Activated T-cell treated with anti-CD3 and anti-CD28 coated beads, Interleukin-2, amount 50 U/mL, for 48 hours (primary cell): ENCODE measurements at regions not wholly inside any gene's neighbourhood (a gene's known extent, or its start where the extent isn't known, plus 50 kb on each side); places are given as distances from the start of the nearest gene placed in this dataset.
"Not testable (repeated sequence)": the region's sequence is repeated elsewhere in the genome, so short reads cannot be mapped to it uniquely, and the experiment has no call there.

Experiments used
- DNase-seq, 2 experiments: peaks; one replicate each; pipeline ENCODE4 v3.0.0-alpha.2; 2020

GRCh38 chr12:38016602-38017001 lies 300.0 kb upstream of the ALG10B start:
- DNase-seq = no peak

- DNase-seq = no peak
These were observed 290.7 kb upstream of the ALG10B start for GRCh38 chr12:38025916-38026315.

DNA sequence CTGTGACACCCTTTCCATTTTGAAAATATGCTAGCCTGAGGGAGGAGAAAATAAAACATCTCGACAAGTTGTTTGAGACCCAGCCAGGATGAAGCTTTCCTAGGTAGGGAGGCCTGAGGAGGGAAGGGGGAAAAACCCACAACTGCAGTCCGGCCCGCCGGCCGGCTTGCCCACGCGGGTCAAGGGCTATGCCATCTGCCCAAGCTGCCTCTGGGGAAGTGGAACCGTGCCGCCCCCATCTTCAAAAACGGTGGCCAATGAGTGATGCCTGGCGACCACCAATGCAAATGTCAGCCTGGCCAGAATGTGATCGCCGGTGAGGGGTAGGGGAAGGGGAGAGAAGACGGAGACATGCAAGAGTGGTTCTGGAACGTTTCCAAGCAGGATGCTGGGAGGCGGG lies 263.5 kb upstream of the ALG10B start:
- DNase-seq = no peak

DNA sequence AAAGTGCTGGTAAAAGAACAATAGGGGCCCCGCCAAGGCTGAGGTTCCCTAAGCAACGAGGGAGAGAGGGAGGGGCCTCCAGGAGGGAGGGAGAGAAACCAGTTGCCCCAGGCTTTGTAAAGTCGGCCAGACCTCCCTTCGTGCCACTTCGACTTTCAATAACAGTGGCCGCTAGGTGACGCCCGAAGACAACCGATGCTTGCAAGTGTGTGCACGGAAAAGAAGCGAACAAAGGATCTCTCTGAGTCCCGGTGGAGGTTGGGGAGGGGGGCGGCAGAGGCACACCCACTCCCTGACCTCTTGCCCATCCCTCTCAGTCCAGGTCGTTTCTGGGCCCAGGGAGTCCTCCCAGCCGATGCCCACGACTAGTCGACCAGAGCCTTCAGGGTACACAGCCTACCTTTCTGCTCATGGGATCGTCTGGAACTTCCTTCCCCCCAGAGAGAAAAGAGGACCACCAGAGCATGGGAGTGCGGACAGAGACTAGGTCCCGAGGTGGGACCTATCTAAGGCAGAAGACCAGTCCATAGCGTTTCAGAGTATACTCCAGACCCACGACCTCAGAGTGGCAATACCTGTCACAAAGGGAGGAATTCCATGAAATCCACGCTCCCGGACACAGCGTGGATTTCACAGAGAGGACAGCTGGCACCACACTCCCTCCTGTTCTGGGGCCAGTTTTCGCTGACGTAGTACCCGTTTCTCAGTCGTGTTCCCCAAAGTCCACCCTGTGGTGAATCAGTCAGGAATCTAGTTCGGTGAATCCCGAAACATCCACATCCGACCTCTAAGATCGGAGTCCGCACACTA lies 262.7 kb upstream of the ALG10B start:
- DNase-seq = no peak

DNA sequence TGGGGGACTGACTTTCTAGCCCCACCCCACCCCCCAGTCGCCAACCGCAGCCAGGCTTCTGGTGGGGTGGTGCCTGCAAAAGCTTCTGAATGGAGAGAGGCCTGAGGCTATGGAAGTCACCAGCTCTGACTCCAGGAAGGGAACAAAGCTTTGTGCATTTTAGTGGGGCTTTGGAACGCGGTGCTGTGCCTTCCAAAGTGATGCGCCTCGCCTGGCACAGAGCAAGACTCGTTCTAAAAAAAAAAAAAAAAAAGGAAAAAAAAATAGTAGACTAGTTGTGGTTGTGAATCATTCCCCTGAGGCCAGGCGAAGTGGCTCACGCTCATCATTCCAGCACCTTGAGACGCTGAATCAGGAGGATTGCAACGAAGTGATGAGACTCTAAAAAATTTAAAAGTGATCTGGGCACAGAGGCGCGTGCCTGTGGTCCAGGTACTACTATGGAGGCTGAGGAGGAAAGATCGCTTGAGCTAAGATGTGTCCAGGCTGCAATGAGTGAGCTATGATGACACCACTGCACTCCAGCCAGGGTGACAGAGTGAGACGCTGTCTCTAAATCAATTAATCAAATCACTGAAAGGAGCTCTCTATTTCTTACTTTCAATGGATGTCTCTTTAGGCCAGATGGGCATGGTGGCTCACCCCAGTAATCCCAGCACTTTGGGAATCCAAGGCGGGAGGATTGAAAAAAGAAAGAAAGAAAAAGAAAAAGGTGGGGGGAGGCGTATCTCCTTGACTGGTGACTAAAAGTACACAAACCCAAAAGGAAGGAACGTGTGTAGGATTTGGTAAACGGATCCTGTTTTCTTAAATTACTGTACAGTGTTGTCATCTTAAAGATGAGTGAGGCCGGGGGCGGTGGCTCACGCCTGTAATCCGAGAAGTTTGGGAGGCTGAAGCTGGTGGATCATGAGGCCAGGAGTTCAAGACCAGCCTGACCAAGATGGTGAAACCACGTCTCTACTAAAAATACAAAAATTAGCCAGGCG lies 259.6 kb upstream of the ALG10B start:
- DNase-seq = no peak

GRCh38 chr12:38099686-38100085 lies 216.9 kb upstream of the ALG10B start:
- no peak for DNase-seq

DNA sequence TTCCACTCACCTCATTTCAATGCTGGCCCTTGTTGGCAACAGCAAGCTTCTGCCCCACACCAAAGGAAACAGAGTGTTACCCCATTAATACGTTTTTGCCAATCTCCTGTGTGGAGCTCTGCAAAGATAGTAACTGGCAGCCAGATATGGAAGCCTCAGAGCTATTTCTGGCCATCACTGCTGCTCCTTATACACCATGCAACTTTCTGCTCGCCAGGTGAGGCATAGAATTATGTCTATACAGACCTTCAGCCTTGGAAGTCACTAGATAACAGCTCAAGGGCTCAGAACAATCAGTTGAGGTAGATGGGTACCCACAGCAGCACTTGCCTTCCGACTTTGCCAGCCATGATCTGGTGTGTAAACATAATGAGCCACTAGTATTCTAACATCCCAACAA lies 214.8 kb upstream of the ALG10B start:
- no peak for DNase-seq

DNA sequence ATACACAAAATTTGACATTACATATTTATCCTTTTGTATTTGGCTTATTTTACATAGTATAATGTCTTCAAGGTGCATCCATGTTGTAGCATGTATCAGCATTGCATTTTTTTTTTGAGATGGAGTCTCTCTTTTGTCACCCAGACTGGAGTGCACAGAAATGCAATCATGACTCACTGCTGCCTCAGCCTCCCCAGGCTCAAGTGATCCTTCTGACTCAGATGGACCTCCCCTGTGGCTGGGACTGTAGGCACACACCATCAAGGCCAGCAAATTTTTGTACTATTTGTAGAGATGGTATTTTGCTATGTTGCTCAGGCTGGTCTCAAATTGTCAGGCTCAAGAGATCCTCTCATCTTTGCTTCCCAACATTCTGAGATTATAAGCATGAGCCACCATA lies 214.4 kb upstream of the ALG10B start:
- no peak for DNase-seq

GRCh38 chr12:38110026-38110699 lies 206.4 kb upstream of the ALG10B start:
- no peak for DNase-seq

- no peak for DNase-seq
These were observed 202.6 kb upstream of the ALG10B start for GRCh38 chr12:38113991-38114390.

DNA sequence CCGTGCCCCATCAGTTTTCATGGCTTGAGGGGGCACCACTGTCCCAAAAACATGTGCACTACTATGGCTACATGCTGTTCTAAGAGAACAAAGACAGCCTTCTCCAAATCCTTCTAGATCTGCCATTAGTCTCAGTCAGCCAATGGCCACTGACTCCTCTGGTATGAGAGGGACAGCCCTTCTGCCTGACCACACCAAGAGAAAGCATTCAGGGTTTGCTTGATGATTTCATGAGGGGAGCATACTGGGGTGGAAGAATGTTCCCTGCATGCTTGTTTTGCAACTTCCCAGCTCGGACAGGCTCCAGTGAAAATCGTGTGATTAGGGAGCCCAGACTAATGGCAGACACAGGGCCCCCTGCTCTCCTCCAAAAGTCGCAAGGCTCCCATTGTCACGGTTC lies 199.6 kb upstream of the ALG10B start:
- no peak for DNase-seq

DNA sequence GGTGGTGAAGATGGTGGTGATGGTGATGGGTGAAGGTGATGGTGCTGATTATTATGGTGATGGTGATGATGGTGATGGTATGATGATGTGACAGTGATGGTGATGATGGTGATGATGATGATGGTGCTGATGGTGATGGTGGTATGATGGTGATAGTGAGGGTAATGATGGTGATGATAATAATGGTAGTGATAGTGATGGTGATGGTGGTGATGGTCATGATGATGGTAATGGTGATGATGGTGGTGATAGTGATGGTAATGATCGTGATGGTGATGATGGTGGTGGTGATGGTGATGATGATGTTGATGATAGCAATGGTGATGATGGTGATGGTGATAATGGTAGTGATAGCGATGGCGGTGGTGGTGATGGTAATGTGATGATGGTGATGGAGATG lies 197.9 kb upstream of the ALG10B start:
- DNase-seq = no peak

DNA sequence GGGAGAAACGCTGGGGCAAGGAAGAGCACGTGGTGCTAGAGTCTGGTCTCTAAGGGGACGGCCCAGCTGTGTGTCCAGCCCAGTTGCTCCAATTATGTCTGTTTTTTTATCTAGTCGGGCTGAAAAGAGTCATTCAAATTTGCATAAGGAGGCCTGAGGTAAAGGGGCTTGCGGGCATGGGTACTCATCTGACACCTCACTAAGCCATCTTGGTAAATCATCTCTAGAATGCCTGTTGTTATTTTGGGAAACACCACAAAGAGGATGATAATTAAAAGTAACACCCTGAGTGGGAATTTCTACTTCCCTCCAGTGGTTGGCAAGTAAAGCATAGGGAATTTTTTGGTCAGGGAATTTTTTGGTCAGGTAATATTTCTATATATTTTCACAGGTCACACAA lies 196.1 kb upstream of the ALG10B start:
- no peak for DNase-seq

DNA sequence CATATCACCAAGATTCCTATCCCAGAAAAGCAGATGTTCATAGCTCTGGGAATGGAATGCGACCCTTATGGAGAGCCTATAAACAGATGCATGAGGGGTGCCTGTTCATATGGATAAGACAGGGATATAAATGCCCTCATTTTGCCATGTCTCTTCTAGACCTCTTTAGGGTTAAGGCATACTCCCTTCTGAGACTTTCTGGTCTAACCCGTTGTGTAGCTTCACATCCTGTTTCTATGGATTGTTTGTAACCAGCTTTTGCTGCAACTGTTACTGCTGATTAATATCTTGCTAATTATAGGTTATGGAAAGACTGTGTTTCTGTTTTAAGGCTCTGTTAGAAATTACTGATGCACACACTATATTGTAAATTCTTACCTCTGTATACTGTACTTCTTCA lies 193.5 kb upstream of the ALG10B start:
- DNase-seq = not testable (repeated sequence)

GRCh38 chr12:38123566-38124246 lies 192.9 kb upstream of the ALG10B start:
- no peak for DNase-seq

GRCh38 chr12:38124247-38125012 lies 192.1 kb upstream of the ALG10B start:
- no peak for DNase-seq

GRCh38 chr12:38132139-38132538 lies 184.4 kb upstream of the ALG10B start:
- no peak for DNase-seq

DNA sequence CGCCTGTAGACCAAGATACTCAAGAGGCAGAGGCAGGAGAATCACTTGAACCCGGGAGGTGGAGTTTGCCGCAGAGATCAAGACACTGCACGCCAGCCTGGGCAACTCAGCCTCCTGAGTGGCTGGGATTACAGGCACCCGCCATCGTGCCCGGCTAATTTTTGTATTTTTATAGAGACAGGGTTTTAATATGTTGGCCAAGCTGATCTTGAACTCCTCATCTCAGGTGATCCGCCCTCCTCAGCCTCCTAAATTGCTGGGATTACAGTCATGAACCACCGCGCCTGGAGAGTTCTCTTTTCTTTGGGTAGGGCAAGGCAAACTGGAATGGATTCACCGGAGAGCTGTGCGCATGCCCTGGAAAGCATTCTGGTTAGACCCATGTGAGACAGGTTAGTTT lies 179.3 kb upstream of the ALG10B start:
- DNase-seq = no peak

DNA sequence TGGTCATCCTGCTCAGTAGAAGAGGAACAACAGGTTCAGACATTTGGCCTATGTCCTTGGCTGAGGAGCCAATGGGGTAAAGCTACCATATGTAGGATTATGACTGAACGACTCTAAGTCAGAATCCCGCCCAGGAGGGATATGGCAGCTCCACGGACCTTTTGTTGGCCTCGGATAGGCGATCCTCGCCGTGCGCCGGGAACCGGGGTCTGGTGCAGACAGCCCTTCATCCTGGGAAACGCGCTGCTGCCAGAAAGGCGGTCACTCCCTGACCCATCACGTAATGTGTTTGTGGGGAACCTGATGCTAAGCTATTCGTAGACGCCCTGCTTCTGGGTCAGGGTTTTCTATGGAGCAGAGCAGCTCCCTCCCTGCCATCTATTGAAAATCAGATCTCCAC lies 178.9 kb upstream of the ALG10B start:
- no peak for DNase-seq

- DNase-seq = peak; percentile 64 to 71
These were observed 178.1 kb upstream of the ALG10B start for GRCh38 chr12:38138225-38139221.

- DNase-seq = no peak
These were observed 177.1 kb upstream of the ALG10B start for GRCh38 chr12:38139456-38139855.
